CD1c-positive myeloid dendritic cell (primary cell): ENCODE measurements at regions not wholly inside any gene's neighbourhood (a gene's known extent, or its start where the extent isn't known, plus 50 kb on each side); places are given as distances from the start of the nearest gene placed in this dataset.

Experiments used
- DNase-seq: peaks from one replicate; pipeline ENCODE4 v3.0.0-alpha.2; 2016; ENCODE audit errors: extremely low spot score

DNA sequence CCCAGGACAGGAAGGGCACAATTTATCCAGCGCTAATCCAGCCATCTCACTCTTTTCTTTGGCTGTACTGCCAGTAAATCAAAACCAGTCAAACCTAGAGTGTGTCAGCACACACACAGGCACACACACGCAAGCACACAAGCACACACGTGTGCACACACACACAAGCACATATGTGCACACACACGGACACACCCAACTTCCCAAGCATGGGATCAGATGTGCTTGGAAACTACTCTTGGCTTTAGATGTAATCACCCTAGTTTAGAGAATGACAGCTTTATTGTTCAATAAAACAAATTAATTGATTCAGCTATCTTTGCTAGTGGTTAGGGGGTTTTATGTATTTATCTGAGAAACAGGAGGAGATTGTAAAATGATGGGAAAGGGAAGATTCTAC, 615.0 kb upstream of the MKI67 start:
- no peak for DNase-seq

GRCh38 chr10:128741680-128742079, 615.5 kb upstream of the MKI67 start:
- no peak for DNase-seq

GRCh38 chr10:128744092-128744491, 617.9 kb upstream of the MKI67 start:
- no peak for DNase-seq

GRCh38 chr10:128744811-128745305, 618.6 kb upstream of the MKI67 start:
- DNase-seq, result no peak

DNA sequence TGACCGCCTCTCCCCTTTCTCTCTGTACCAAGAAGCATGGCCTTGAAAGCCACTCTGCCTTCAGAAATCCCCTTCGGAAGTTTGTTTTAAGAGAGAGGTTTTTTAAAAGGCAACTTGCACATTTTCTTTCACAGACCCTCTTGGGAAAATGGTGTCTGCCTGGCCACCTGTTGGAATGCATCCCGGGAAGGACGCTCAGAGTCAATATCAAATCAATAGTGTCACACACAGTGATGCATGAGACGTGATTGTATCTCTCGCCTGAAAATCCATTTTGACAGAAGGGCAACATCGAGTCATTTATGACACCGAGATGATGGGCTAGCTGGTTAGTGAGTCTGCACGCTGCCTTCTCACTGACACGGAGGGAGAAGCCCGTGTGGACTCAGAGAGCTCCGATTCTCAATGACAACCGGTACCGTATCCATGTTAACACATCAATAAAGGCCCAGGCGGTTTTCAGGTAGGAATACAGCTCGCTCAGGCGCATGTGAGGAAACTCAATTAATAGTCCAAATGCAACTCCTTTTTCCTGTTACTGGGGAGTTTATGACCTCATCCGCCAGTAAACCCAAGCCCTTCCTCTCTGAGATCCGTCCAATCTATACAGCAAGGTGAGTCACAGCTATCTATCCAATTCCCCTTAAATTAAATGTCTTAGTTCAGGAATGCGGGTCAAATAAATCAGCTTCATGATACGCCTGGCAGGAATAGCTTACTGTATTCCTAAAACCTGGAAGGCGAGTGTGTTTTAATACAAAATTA, 621.5 kb upstream of the MKI67 start:
- no peak for DNase-seq

- no peak for DNase-seq
These were observed 625.1 kb upstream of the MKI67 start for GRCh38 chr10:128751284-128751683.

- no peak for DNase-seq
These were observed 625.6 kb upstream of the MKI67 start for GRCh38 chr10:128751851-128752250.

GRCh38 chr10:128759174-128759573, 633.0 kb upstream of the MKI67 start:
- DNase-seq, result no peak

DNA sequence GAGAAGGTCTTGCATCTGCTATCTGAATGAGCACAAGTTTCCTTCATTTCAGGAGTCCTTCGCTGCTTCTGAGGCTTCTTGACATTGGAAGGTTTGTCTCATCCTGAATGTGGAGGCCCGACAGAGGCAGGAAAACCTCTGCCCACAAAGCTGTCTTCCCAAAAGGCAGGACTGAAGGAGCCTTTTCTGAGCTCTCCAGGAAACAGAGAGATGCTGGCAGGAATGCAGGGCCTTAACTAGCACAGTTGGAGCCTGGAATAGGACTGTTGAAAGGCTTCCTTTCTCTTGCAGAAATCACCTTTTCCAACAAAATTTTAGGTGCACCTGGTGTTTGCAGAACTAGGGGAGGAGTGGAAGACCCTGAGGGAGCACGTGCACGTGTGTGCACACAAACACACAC, 637.4 kb upstream of the MKI67 start:
- no peak for DNase-seq

DNA sequence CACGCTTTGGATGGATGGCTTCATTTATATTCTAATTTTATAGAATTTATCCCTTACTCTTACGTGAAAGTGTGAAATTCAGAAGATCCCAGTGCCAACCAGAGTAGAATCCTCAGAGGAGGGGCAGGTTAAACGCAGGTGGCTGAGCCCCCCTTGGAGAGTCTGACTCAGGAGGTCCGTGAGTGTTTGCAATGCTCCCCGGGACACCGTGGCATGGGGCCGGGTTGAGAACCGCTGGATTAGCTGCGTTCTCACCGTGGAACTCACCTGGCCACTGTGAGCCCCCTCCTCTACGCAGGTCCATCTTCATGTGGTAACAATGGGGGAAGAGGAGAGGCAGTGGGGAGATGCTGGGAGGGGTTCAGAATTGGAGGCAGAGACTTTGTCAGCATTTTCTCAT, 638.0 kb upstream of the MKI67 start:
- no peak for DNase-seq

- DNase-seq, result no peak
These were observed 640.7 kb upstream of the MKI67 start for GRCh38 chr10:128766915-128767314.

DNA sequence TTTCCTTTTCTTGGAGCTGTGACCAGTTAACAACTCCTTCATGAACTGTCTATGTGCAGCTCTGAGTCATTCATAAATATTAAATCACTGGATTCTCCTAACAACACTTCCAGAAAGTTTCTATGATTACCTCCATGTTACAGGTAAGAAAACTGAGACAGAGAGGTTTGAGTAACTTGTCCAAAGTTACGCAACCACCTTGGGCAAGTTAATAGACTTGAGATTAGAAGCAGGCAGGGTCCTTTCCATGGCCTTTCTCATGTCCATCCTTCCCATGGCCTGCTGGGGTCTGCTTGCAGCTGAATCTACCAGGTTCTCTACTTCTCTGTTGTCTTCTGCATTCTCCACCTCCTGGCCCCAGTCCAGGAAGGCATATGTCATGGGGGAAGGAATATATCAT, 648.8 kb upstream of the MKI67 start:
- no peak for DNase-seq

DNA sequence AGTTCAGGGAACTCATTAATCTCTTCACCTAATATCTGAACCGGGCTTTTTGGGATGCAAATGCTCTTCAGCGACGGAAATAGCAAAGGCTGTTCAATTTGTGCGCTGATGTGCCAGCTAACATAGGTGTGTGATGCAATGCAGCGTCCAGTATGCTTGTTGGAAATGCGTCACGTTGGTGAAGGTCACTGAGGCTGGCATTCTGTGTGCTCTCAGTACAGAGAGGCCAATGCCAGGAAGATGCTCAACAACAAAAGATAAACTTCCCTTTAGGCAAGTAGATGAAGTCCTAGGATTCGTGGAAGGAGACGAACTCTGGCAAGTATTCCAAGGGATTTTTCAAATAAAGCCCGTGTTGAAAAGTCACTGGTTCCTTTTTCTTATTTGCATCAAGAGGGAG, 649.5 kb upstream of the MKI67 start:
- no peak for DNase-seq

- no peak for DNase-seq
These were observed 650.5 kb upstream of the MKI67 start for GRCh38 chr10:128776673-128777252.

- DNase-seq, result no peak
These were observed 651.1 kb upstream of the MKI67 start for GRCh38 chr10:128777342-128777741.

- DNase-seq, result no peak
These were observed 653.2 kb upstream of the MKI67 start for GRCh38 chr10:128779416-128779815.

- DNase-seq, result no peak
These were observed 654.0 kb upstream of the MKI67 start for GRCh38 chr10:128780156-128780761.

DNA sequence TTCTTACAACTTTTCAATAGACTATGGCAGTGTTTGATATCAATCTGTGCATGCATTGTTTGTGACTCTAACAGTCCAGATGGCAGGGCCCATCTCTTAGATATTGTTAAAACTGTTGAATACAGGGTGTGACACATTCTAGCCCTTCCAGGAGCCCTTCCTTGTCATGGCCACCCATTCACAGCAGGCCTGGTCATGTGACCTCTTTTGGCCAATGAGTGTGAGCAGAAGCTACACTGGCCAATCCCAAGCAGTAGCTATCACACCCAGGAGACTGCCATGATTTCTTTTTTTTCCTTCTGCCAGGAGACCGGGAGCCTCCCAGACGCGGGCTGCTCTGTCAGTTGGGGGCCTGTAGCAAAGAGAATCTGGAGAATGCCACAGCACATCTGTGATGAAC, 655.4 kb upstream of the MKI67 start:
- DNase-seq, result no peak

DNA sequence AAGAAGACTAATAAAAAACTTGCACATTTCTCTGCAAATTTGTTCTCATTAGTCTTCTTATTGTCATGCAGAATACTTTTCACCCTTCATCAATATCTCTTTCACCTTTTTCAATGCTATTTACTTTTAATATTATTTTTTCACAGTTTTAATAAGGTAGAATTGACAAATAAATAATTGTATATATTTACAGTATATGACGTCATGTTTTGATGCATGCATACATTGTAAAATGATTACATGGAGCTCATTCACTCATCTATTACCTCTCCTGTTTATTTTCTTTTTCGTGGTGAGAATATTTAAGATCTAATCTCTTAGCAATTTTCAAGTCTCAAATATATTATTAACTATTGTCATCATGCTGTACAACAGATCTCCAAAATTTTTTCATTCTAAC, 658.2 kb upstream of the MKI67 start:
- DNase-seq, result no peak

- no peak for DNase-seq
These were observed 666.4 kb upstream of the MKI67 start for GRCh38 chr10:128792426-128793140.

GRCh38 chr10:128793726-128794655, 667.8 kb upstream of the MKI67 start:
- no peak for DNase-seq
